ENCODE measurements at regions not wholly inside any gene's neighbourhood (a gene's known extent, or its start where the extent isn't known, plus 50 kb on each side); places are given as distances from the start of the nearest gene placed in this dataset.

- TF ChIP-seq CTCF (IDR thresholded peaks at IDR 0.05; ENCODE audit: poor library complexity) (no peak), EZH2 (IDR thresholded peaks at IDR 0.05; ENCODE audit: borderline replicate concordance) (no peak), EZH2phosphoT487 (IDR thresholded peaks at IDR 0.05; ENCODE audit: low read depth, severe bottlenecking, unreplicated experiment) (no peak)
Observed at GRCh38 chr5:73314395-73315257, 134.0 kb downstream of the FOXD1 start.
